BE2C (cell line): ENCODE measurements at regions not wholly inside any gene's neighbourhood (a gene's known extent, or its start where the extent isn't known, plus 50 kb on each side); places are given as distances from the start of the nearest gene placed in this dataset.

ENCODE experiments used
- DNase-seq: peaks from one replicate; pipeline ENCODE4 v3.0.0-alpha.2; 2020
- H3K27me3 ChIP-seq: fragments of 250-450 bp; sonication (Bioruptor Pico); 2 replicates; pipeline ENCODE4 v1.5.1; 2020; ENCODE audit warnings: mild to moderate bottlenecking
- H3K36me3 ChIP-seq: fragments of 250-450 bp; sonication (Bioruptor Pico); 2 replicates; pipeline ENCODE4 v1.5.1; 2020; ENCODE audit warnings: mild to moderate bottlenecking
- H3K4me1 ChIP-seq: fragments of 250-450 bp; sonication (Bioruptor Pico); 2 replicates; pipeline ENCODE4 v1.5.1; 2020
- H3K4me3 ChIP-seq: 2 replicates; pipeline ENCODE4 v1.5.1; 2011; ENCODE audit warnings: low read depth, low read length
- H3K9me3 ChIP-seq: fragments of 250-450 bp; sonication (Bioruptor Pico); 2 replicates; pipeline ENCODE4 v1.5.1; 2020
- CTCF ChIP-seq: IDR thresholded peaks from 2 replicates; pipeline ENCODE4 v1.5.1; 2012; ENCODE audit warnings: mild to moderate bottlenecking, low read depth, low read length

- no peaks in the 10 kb centered on the region for H3K9me3 ChIP-seq
- no peak for DNase-seq
- no peak for TF ChIP-seq CTCF
- H3K36me3 ChIP-seq = no peaks in the 10 kb centered on the region
- H3K4me1 ChIP-seq = no peaks in the 10 kb centered on the region
- H3K27me3 ChIP-seq = no peaks in the 10 kb centered on the region
- H3K4me3 ChIP-seq = no peak overlapping the region
Measured at GRCh38 chr5:111853748-111854147, 96.8 kb upstream of the NREP start.

- Histone ChIP-seq H3K4me1 (no peaks in the 10 kb centered on the region), H3K27me3 (no peaks in the 10 kb centered on the region), H3K4me3 (no peak overlapping the region), H3K9me3 (no peaks in the 10 kb centered on the region), H3K36me3 (no peaks in the 10 kb centered on the region)
- TF ChIP-seq CTCF = no peak
- DNase-seq = no peak
Measured at GRCh38 chr5:111851631-111852548, 94.9 kb upstream of the NREP start.

- no peaks in the 10 kb centered on the region for H3K9me3 ChIP-seq
- H3K4me1 ChIP-seq = no peaks in the 10 kb centered on the region
- no peak overlapping the region for H3K4me3 ChIP-seq
- H3K27me3 ChIP-seq = no peaks in the 10 kb centered on the region
- DNase-seq = no peak
- no peaks in the 10 kb centered on the region for H3K36me3 ChIP-seq
- TF ChIP-seq CTCF = no peak
Measured at GRCh38 chr5:111848476-111848875, 91.5 kb upstream of the NREP start.

- H3K9me3 ChIP-seq = no peaks in the 10 kb centered on the region
- no peak for DNase-seq
- H3K4me1 ChIP-seq = no peaks in the 10 kb centered on the region
- TF ChIP-seq CTCF = no peak
- H3K4me3 ChIP-seq = no peak overlapping the region
- no peaks in the 10 kb centered on the region for H3K36me3 ChIP-seq
- H3K27me3 ChIP-seq = no peaks in the 10 kb centered on the region
Measured at GRCh38 chr5:111847052-111847925, 90.3 kb upstream of the NREP start.

GRCh38 chr5:111840036-111840674, 83.2 kb upstream of the NREP start:
- TF ChIP-seq CTCF = no peak
- H3K27me3 ChIP-seq = no peaks in the 10 kb centered on the region
- H3K4me3 ChIP-seq = no peak overlapping the region
- H3K9me3 ChIP-seq = no peaks in the 10 kb centered on the region
- no peaks in the 10 kb centered on the region for H3K36me3 ChIP-seq
- no peaks in the 10 kb centered on the region for H3K4me1 ChIP-seq
- no peak for DNase-seq
